ENCODE measurements at regions not wholly inside any gene's neighbourhood (a gene's known extent, or its start where the extent isn't known, plus 50 kb on each side); places are given as distances from the start of the nearest gene placed in this dataset.
"Not testable (repeated sequence)": the region's sequence is repeated elsewhere in the genome, so short reads cannot be mapped to it uniquely, and the experiment has no call there.

GRCh38 chr14:36465178-36465577 lies 54.9 kb downstream of the NKX2-1 start:
- DNase-seq: no peak

DNA sequence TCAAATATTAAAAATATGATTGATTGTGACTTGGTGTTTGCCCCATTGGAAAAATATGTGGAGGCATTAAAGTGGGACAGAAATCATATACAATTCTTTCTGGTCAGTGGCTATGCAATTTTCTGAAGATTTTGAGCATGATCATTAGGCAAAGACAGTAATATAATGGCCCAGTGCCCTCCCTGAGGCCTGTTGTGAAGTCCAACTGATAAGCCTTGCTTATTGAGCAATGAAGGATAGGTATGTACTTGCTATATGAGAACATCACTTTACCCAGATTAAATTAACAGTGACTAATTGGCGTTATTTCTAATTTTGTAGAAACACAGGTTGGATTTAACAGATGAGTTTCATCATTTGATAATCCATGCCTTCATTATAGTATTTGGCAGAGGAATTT lies 57.1 kb downstream of the NKX2-1 start:
- DNase-seq: no peak

DNA sequence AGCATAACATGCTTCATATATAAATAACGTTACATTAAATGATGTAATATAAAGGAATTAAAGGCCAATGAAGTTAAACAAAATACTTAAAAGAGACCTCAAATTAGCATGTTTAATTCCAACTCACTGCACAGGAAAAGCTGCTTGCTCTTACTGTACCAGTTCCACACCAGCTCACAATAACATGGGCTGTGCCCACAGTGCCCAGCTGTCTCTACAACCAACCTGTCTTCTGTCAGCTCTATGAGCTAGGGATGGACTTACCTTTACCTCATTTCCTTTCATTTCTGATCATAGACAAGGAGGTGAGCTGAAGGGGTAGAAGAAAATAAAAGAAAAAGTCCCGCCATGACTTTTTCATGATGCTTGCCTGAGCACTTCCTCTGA lies 64.8 kb downstream of the NKX2-1 start:
- no peak for DNase-seq

DNA sequence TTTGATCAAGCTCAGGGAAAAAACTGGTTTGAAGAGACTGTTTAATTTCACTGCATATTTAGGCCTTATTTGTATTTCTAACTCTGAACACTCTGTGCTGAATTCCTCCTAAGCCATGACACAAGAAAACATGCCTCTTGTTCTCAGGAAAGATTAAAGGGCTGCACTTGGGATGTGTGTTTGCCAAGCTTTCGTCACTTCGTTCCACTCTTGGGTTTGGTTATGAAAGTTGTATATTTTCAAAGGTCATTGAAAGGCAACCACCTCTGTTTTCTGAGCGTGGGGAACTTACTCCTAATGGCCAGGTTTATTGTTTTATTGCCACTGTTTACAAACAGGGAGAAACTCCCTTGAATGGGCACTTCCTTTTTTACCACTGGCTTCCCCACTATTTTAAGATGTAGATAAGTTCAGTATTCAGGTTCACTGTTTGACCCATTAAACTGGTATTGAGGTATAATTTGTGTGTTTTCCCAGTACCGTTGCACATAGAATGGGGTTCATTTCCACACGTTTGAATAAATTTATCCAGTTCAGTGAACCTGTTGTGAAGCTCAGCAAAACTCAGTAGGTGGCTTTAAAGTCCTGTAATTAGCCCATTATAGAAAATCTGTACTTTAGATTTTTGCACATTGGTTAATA lies 65.3 kb downstream of the NKX2-1 start:
- DNase-seq: no peak

GRCh38 chr14:36452860-36453259 lies 67.2 kb downstream of the NKX2-1 start:
- DNase-seq: no peak

GRCh38 chr14:36451310-36452065 lies 68.5 kb downstream of the NKX2-1 start:
- no peak for DNase-seq

- DNase-seq: no peak
These were observed 69.5 kb downstream of the NKX2-1 start for GRCh38 chr14:36450550-36450949.

DNA sequence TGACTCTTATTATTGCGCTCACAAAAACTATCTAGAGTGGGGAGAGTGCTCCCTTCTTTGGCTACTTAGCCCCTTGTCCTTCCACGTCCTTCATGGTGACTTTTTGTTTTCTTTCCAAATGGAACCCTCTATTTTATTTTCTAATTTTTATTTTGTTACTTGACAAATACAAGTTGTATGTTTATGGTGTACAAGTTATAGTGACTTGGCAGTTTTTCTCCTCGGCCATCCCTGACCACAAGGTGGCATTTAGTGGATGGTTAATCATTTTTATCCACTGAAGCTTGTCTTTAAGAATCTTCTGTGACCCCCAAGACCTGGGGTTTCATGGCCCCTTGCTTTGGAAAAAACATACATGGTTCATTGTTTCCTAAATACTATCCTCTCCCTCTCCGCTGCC lies 70.1 kb downstream of the NKX2-1 start:
- DNase-seq: no peak

DNA sequence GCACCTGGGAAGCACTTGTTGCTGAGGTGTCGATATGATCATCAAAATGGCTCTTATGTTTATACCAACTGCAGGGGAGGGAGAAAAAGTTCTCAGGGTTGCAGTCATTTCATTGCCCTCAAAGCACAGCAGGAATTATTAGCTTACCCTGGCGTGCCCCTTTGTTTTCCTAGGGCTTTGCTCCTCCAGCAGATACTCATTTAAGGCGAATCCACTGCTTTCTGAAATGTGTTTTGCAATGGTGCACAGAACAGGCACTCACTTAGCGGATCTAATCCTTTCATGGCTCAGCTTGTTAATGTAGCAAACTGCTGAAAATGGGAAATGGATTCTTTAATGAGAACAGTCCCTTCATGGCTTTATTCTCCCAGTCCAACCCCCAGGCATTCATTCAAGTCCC lies 76.7 kb downstream of the NKX2-1 start:
- no peak for DNase-seq

DNA sequence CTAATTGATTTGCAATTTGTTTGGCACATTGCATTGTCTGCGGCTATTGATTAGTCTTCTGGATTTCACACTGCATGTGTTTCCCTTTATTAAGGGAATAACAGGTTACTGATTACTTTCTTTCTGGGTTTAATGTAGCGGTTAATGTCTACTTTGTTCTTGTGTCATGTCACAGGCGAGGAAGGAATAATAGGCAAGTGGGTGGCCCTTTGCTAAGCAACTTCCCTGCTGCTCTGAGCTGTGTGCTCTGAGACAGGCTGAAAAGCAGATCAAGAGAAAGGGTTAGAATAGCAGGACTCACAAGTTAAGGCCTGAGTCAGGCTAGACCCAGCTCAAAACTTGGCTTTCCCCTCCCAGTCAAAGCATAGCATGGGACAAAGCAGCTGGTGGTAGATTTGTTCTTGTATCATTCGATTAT lies 77.2 kb downstream of the NKX2-1 start:
- DNase-seq: no peak

- no peak for DNase-seq
These were observed 78.7 kb downstream of the NKX2-1 start for GRCh38 chr14:36441283-36441682.

- DNase-seq: no peak
These were observed 80.3 kb downstream of the NKX2-1 start for GRCh38 chr14:36439766-36440165.

DNA sequence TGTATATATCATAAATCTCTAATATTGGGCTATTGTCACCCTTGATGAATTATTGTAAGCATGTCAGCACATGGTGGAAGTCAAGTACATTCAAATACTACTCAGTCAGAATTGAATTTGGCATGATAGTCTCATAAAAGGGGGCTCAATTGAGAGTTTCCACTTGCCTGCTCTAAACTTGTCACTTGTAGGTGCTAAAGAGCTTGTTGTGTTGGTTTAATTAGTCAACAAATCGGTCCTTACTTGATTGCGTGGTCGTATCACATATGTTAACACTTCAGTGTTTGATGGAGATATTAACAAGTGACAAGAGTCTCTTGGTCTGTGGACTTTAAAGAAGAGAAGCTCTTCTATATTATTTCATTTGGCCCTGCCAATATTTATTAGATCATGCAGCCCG lies 81.1 kb downstream of the NKX2-1 start:
- no peak for DNase-seq

- DNase-seq: no peak
These were observed 89.4 kb downstream of the NKX2-1 start for GRCh38 chr14:36430662-36431084.

- DNase-seq: no peak
These were observed 89.9 kb downstream of the NKX2-1 start for GRCh38 chr14:36430169-36430568.

GRCh38 chr14:36429692-36430091 lies 90.3 kb downstream of the NKX2-1 start:
- DNase-seq: no peak

DNA sequence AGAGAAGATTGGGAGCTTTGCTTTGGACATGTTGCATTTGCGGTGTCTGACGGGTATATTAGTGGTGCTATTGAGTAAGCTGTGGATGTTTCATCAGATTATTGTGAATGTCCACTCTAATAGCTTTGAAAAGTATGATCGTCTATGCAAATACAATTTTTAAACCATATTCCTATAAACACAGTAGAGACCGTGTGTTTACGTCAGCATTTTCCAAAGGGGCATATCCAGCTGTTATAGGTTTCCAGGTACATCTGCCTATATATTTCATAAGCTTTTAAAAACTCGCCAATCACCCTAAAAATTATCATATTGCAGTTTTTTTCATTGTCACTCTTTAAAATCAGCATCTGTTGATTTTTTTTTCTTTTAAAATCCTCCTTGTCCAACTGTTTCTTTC lies 91.7 kb downstream of the NKX2-1 start:
- DNase-seq: no peak

DNA sequence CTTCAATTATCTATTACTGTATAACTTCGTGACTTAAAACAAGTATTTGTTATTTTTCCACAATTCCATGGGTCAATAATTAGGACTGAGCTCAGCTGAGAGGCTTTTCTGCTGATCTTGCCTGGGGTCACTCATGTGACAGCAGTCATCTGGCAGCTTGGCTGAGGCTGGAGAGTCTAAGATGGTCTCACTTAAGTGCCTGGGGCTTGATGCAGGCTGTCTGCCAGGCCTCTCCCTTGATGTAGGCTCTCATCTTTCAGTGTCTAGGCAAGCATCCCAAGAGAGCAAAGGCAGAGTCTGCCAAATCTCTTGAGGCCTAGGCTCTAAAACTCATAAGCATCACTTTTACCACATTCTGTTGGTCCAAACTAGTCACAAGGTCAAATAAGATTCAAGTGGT lies 93.2 kb downstream of the NKX2-1 start:
- no peak for DNase-seq

- DNase-seq: no peak
These were observed 93.9 kb downstream of the NKX2-1 start for GRCh38 chr14:36426113-36426512.

DNA sequence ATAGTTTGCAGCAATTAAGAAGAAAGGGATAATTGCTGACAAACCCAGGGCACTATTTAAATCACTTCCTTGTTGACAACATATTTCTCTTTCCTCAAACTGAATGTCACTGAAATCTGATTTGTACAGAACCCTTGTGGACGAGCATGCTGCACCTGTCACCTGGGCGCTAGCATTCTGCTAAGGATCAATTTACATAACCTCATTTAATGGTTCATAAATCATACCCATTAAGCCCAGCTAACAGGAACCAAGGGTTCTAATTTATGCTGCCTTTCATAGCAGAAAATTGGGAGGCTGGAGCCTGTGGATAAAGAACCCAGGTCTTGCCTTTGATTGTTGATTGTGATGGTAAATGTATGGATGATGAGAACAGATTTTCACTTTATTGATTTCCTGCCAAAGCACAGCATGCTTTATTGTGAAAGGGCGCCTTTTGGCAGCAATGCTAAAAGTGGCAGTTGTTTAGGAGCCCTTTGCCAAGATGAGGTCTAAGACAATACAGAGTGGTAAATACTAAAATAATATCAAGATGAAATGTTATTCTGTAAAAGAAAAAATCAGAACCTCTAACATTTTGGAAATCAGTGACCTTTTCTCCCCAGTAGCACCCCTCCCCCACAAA lies 95.4 kb downstream of the NKX2-1 start:
- DNase-seq: no peak

GRCh38 chr14:36423430-36423829 lies 96.6 kb downstream of the NKX2-1 start:
- no peak for DNase-seq

DNA sequence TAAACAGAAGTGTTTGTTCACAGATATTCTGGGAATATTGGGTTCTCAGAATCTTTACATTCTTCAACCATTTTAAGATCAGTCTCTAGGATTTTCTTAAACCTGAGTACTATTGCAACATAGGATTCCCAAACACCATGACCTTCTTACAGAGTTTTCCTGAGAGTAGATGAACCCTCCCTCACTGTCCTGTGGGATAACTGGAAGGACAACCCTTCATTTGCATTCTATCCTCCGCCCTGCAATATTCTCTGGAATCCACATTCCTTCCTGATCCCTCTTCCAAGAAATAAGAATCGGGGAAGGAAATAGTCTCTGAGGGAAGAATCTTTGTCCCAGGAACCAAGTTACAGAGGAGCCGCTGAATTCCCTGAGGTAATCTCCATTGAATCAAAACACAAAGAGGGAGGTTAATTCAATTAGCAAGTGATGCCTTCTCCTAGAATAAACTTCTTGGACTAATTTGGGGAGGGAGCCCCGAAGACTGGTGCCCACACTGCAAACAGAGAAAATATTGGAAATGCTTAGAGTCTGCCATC lies 99.8 kb upstream of the MBIP start:
- no peak for DNase-seq

DNA sequence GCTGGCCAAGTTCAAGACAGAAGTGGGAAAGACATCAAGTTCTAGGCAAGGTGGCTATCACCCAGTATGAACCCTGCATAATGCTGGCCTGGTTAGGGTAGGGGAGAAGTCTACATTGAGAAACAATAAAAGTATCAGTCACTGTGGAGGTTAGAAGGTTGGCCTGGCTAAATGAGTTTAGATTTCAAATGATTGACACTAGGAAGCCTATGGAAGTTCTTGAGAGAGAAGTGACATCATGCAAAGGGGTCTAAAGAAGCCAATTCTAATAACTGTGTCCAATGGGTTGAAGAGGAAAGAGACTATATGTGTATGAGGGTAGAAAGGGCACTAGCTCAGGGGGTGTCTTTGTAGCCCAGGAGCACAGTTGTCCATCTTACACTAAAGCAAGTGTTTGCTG lies 98.5 kb upstream of the MBIP start:
- no peak for DNase-seq

- DNase-seq: not testable (repeated sequence)
These were observed 91.5 kb upstream of the MBIP start for GRCh38 chr14:36411951-36412350.
